ENCODE measurements at regions not wholly inside any gene's neighbourhood (a gene's known extent, or its start where the extent isn't known, plus 50 kb on each side); places are given as distances from the start of the nearest gene placed in this dataset.

GRCh38 chr10:3712707-3713106 lies 72.3 kb downstream of the KLF6 start:
- TF ChIP-seq CTCF (IDR thresholded peaks at IDR 0.05) (no peak), EZH2 (IDR thresholded peaks at IDR 0.05; ENCODE audit: borderline replicate concordance, insufficient read depth, low read depth, low read length, poor library complexity, severe bottlenecking) (no peak)

Data from B cell (primary cell).